ENCODE measurements at regions not wholly inside any gene's neighbourhood (a gene's known extent, or its start where the extent isn't known, plus 50 kb on each side); places are given as distances from the start of the nearest gene placed in this dataset.

- no peak for TF ChIP-seq CTCF (IDR thresholded peaks at IDR 0.05)
- no peak for TF ChIP-seq POLR2A (IDR thresholded peaks at IDR 0.05)
Observed at GRCh38 chrX:148271263-148271662, 229.2 kb upstream of the AFF2 start.

Data from sigmoid colon (tissue), 3 donors.